ENCODE measurements at regions not wholly inside any gene's neighbourhood (a gene's known extent, or its start where the extent isn't known, plus 50 kb on each side); places are given as distances from the start of the nearest gene placed in this dataset.

- ChIA-PET CTCF (interaction anchor here (0.9 kb wide), 1 partner anchor 27 kb away, joined by 3 read pairs; no protein-coding TSS in a partner anchor), POLR2A (no interaction called here)
- TF ChIP-seq SIN3A (IDR thresholded peaks at IDR 0.05; ENCODE audit: borderline replicate concordance, insufficient read depth, low read depth, low read length): no peak
- no peak for TF ChIP-seq TCF7L2 (IDR thresholded peaks at IDR 0.05; ENCODE audit: low read depth, low read length)
- intact Hi-C loops (cut with micrococcal nuclease; ENCODE audit: unreplicated experiment) (no loop called here), in situ Hi-C loops (cut with HindIII; ENCODE audit: low pct_unique_long_range_greater_than_20kb, low sequenced_read_pairs) (no loop called here)
- Histone ChIP-seq H3K4me3 (ENCODE audit: low read depth in 2 of 2, low read length in 2 of 2) (no peak overlapping the region), H3K36me3 (ENCODE audit: control insufficient read depth, insufficient read depth, low read length) (no peaks in the 10 kb centered on the region), H3K27me3 (ENCODE audit: control insufficient read depth, insufficient read depth, low read length) (no peaks in the 10 kb centered on the region), H3K27ac (ENCODE audit: low read length) (no peak overlapping the region), H3K4me1 (ENCODE audit: control insufficient read depth, insufficient read depth, low read length) (no peaks in the 10 kb centered on the region), H3K9me3 (ENCODE audit: control insufficient read depth, insufficient read depth, low read depth, low read length) (no peaks in the 10 kb centered on the region)
- DNase-seq (ENCODE audit: low read depth, low spot score) (no peak), ATAC-seq (no peak)
- no TSS peak for BruUV-seq (replicated peaks)
Observed at GRCh38 chr3:71858503-71859122, 73.7 kb upstream of the PROK2 start.

DNA sequence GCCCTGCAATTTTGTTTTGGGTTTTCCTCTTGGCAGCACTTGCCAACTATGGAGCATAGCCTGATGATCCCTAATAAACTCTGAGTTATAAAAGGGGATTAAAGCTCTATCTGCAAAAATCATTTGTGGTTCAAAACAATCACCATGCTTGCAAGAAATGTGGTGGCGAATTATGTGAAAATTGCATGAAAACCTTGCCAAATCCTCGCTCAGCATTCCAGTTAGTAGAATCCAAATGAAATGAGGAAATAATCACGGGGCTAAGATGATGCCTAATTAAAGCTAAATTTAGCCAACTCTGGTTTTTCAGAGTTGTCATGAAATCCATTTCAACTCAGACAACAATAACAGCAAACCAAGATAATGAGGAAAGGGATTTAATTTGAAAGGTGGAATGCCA is 73.0 kb upstream of the PROK2 start:
- ChIA-PET POLR2A (no interaction called here), CTCF (no interaction called here)
- no peak for ATAC-seq
- intact Hi-C loops (cut with micrococcal nuclease; ENCODE audit: unreplicated experiment): no loop called here
- no TSS peak for BruUV-seq (replicated peaks)
- H3K9me3 ChIP-seq (ENCODE audit: control insufficient read depth, insufficient read depth, low read depth, low read length): no peaks in the 10 kb centered on the region
- no peaks in the 10 kb centered on the region for H3K27me3 ChIP-seq (ENCODE audit: control insufficient read depth, insufficient read depth, low read length)
- TF ChIP-seq SIN3A (IDR thresholded peaks at IDR 0.05; ENCODE audit: borderline replicate concordance, insufficient read depth, low read depth, low read length) (no peak), POLR2AphosphoS5 (IDR thresholded peaks at IDR 0.05; ENCODE audit: low read depth, low read length) (no peak), TCF7L2 (IDR thresholded peaks at IDR 0.05; ENCODE audit: low read depth, low read length) (no peak)
- TF ChIP-seq, protein P1, sequence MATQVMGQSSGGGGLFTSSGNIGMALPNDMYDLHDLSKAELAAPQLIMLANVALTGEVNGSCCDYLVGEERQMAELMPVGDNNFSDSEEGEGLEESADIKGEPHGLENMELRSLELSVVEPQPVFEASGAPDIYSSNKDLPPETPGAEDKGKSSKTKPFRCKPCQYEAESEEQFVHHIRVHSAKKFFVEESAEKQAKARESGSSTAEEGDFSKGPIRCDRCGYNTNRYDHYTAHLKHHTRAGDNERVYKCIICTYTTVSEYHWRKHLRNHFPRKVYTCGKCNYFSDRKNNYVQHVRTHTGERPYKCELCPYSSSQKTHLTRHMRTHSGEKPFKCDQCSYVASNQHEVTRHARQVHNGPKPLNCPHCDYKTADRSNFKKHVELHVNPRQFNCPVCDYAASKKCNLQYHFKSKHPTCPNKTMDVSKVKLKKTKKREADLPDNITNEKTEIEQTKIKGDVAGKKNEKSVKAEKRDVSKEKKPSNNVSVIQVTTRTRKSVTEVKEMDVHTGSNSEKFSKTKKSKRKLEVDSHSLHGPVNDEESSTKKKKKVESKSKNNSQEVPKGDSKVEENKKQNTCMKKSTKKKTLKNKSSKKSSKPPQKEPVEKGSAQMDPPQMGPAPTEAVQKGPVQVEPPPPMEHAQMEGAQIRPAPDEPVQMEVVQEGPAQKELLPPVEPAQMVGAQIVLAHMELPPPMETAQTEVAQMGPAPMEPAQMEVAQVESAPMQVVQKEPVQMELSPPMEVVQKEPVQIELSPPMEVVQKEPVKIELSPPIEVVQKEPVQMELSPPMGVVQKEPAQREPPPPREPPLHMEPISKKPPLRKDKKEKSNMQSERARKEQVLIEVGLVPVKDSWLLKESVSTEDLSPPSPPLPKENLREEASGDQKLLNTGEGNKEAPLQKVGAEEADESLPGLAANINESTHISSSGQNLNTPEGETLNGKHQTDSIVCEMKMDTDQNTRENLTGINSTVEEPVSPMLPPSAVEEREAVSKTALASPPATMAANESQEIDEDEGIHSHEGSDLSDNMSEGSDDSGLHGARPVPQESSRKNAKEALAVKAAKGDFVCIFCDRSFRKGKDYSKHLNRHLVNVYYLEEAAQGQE (IDR thresholded peaks at IDR 0.05; ENCODE audit: insufficient read depth in 1 of 2, low read depth in 2 of 2, low read length in 1 of 2): no peak
- TF ChIP-seq, protein P2, sequence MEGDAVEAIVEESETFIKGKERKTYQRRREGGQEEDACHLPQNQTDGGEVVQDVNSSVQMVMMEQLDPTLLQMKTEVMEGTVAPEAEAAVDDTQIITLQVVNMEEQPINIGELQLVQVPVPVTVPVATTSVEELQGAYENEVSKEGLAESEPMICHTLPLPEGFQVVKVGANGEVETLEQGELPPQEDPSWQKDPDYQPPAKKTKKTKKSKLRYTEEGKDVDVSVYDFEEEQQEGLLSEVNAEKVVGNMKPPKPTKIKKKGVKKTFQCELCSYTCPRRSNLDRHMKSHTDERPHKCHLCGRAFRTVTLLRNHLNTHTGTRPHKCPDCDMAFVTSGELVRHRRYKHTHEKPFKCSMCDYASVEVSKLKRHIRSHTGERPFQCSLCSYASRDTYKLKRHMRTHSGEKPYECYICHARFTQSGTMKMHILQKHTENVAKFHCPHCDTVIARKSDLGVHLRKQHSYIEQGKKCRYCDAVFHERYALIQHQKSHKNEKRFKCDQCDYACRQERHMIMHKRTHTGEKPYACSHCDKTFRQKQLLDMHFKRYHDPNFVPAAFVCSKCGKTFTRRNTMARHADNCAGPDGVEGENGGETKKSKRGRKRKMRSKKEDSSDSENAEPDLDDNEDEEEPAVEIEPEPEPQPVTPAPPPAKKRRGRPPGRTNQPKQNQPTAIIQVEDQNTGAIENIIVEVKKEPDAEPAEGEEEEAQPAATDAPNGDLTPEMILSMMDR (IDR thresholded peaks at IDR 0.05): no peak
- no peak for DNase-seq (ENCODE audit: low read depth, low spot score)
- in situ Hi-C loops (cut with HindIII; ENCODE audit: low pct_unique_long_range_greater_than_20kb, low sequenced_read_pairs): no loop called here
- no peak overlapping the region for H3K4me3 ChIP-seq (ENCODE audit: low read depth in 2 of 2, low read length in 2 of 2)
- no peaks in the 10 kb centered on the region for H3K36me3 ChIP-seq (ENCODE audit: control insufficient read depth, insufficient read depth, low read length)
- no peak overlapping the region for H3K27ac ChIP-seq (ENCODE audit: low read length)
- no peaks in the 10 kb centered on the region for H3K4me1 ChIP-seq (ENCODE audit: control insufficient read depth, insufficient read depth, low read length)

DNA sequence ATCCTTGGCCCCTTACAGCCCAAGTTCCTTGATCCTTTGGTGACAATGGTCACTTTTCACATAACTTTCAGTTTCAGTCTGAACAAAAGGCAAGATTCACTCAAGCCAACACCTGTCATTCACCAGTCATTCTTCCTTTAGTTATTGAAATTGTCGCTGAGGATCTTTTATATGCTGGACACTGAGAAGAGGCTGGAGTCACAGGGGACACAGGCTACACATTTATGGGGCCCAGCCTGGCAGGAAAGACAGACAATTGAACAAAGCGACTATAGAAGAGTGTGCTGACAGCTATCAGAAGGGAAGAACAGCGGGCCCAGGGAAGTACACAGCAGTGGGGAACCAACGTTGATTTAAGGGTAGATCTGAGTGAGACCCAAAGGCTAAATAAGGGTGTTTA is 69.8 kb upstream of the PROK2 start:
- BruUV-seq (replicated peaks): no TSS peak
- ChIA-PET CTCF (no interaction called here), POLR2A (no interaction called here)
- H3K4me3 ChIP-seq (ENCODE audit: low read depth in 2 of 2, low read length in 2 of 2): no peak overlapping the region
- no peaks in the 10 kb centered on the region for H3K36me3 ChIP-seq (ENCODE audit: control insufficient read depth, insufficient read depth, low read length)
- in situ Hi-C loops (cut with HindIII; ENCODE audit: low pct_unique_long_range_greater_than_20kb, low sequenced_read_pairs) (no loop called here), intact Hi-C loops (cut with micrococcal nuclease; ENCODE audit: unreplicated experiment) (no loop called here)
- no peaks in the 10 kb centered on the region for H3K4me1 ChIP-seq (ENCODE audit: control insufficient read depth, insufficient read depth, low read length)
- no peaks in the 10 kb centered on the region for H3K9me3 ChIP-seq (ENCODE audit: control insufficient read depth, insufficient read depth, low read depth, low read length)
- no peaks in the 10 kb centered on the region for H3K27me3 ChIP-seq (ENCODE audit: control insufficient read depth, insufficient read depth, low read length)
- H3K27ac ChIP-seq (ENCODE audit: low read length): no peak overlapping the region
- TF ChIP-seq SIN3A (IDR thresholded peaks at IDR 0.05; ENCODE audit: borderline replicate concordance, insufficient read depth, low read depth, low read length) (no peak), TCF7L2 (IDR thresholded peaks at IDR 0.05; ENCODE audit: low read depth, low read length) (no peak), POLR2AphosphoS5 (IDR thresholded peaks at IDR 0.05; ENCODE audit: low read depth, low read length) (no peak)
- ATAC-seq: no peak
- no peak for DNase-seq (ENCODE audit: low read depth, low spot score)
